Skeletal muscle satellite cell (primary cell): ENCODE measurements at regions not wholly inside any gene's neighbourhood (a gene's known extent, or its start where the extent isn't known, plus 50 kb on each side); places are given as distances from the start of the nearest gene placed in this dataset.
A peak's percentile ranks its signal among the peaks of the same experiment; 100 is the strongest.

Experiments used
- H3K27me3 ChIP-seq: 2 replicates; pipeline ENCODE4 v1.7.0; 2013; ENCODE audit warnings: low read length; ENCODE audit not compliant: control insufficient read depth, insufficient read depth
- H3K36me3 ChIP-seq: 2 replicates; pipeline ENCODE4 v1.7.0; 2013; ENCODE audit warnings: mild to moderate bottlenecking, control low read depth, low read length; ENCODE audit not compliant: insufficient read depth
- H3K4me1 ChIP-seq: 2 replicates; pipeline ENCODE4 v1.7.0; 2013; ENCODE audit warnings: low read length; ENCODE audit not compliant: control insufficient read depth, insufficient read depth
- H3K4me2 ChIP-seq: 2 replicates; pipeline ENCODE4 v1.7.0; 2013; ENCODE audit warnings: mild to moderate bottlenecking, low read length
- H3K4me3 ChIP-seq: 2 replicates; pipeline ENCODE4 v1.7.0; 2013; ENCODE audit warnings: low read length
- H3K9ac ChIP-seq: 2 replicates; pipeline ENCODE4 v1.7.0; 2013; ENCODE audit warnings: mild to moderate bottlenecking, low read depth, low read length, moderate library complexity
- H3K9me3 ChIP-seq: replicated peaks from 2 replicates; pipeline ENCODE4 v1.7.0; 2013; ENCODE audit warnings: mild to moderate bottlenecking, control low read depth, low read length

DNA sequence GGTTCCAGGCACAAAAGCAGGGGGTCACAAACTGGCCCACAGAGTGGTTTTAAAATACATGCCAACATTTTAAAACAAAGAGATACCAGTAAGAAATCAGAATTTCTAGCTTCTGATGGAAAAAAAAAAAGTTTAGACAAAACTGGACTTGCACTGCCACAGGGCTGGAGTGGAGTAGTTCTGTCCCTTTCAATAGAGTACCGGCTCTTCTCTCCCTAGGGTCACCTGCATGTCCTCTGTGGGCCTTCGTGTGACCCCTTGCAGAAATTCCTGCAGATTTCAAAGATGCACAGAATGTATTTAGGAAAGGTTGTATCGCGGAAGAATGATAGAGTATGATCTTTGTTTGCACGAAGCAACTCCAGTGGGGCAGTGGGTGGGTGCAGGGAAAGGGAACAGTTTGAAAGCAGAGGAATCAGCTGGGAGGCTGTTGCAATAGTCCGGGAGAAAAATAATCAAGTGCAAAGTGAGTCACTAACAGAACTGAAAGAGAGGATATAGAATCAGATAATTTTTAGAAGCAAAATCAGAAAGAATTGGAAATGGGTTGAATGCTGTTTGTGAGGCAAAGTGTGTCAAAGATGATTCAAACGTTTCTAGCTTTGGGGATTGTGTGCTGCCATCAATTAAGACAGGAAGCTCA is 97.3 kb upstream of the STXBP5 start:
- no peaks in the 10 kb centered on the region for H3K27me3 ChIP-seq
- peaks cover 13% of the 10 kb centered on the region for H3K4me1 ChIP-seq
- no peak overlapping the region for H3K4me2 ChIP-seq
- no peak overlapping the region for H3K9ac ChIP-seq
- no peaks in the 10 kb centered on the region for H3K9me3 ChIP-seq
- no peak overlapping the region for H3K4me3 ChIP-seq
- no peaks in the 10 kb centered on the region for H3K36me3 ChIP-seq

DNA sequence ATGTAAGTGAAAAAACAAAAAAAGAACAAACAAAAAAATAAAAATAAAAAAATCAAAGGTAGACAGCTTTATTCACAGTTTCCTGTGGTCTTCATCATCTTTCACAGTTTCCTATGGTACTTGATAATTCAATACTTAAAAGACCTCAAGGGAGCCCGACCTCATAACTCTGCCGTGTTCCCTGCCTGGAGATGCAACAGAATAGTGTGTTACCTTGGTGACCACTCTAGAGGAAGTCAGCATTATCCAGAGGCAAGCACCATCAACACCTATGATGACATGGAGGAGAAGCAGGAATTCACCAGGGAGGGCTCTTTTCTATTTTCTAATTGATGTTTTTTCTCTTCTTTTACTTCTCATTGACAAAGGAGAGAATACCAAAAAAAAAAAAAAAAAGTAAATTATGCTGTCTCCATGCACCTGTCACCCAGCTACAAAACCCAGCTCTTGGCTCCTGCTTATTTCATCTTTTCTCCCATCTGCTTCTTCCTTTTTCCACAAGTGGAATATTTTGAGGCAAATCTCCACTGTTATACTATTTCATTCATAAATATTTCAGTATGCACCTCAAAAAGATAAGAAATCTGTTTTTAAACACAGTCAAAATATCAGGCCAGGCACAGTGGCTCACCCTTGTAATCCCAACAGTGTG is 95.8 kb upstream of the STXBP5 start:
- Histone ChIP-seq H3K4me1 (peaks cover 13% of the 10 kb centered on the region), H3K4me2 (no peak overlapping the region), H3K27me3 (no peaks in the 10 kb centered on the region), H3K9ac (no peak overlapping the region), H3K36me3 (no peaks in the 10 kb centered on the region), H3K9me3 (no peaks in the 10 kb centered on the region), H3K4me3 (no peak overlapping the region)

DNA sequence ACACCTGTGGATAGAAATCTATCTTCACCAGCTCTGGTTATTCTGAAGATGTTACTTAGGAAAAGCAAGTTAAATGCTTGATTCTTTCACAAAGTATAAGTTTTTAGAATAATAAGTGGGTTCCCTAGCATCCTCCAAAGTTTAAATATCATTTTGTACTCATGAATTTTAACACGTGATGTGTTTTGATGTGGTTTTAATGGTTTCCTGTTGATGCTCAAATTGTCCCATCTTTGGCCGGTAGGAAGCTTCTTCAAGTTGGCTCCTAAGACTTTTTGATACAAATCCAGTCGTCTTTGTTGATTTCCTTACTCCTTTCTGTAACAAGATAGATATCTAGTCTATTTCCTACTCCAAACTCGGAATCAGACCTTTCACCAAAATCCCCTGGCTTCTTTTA is 94.5 kb upstream of the STXBP5 start:
- Histone ChIP-seq H3K4me3 (no peak overlapping the region), H3K4me2 (no peak overlapping the region), H3K27me3 (no peaks in the 10 kb centered on the region), H3K36me3 (no peaks in the 10 kb centered on the region), H3K4me1 (peaks cover 10% of the 10 kb centered on the region), H3K9ac (no peak overlapping the region), H3K9me3 (no peaks in the 10 kb centered on the region)

DNA sequence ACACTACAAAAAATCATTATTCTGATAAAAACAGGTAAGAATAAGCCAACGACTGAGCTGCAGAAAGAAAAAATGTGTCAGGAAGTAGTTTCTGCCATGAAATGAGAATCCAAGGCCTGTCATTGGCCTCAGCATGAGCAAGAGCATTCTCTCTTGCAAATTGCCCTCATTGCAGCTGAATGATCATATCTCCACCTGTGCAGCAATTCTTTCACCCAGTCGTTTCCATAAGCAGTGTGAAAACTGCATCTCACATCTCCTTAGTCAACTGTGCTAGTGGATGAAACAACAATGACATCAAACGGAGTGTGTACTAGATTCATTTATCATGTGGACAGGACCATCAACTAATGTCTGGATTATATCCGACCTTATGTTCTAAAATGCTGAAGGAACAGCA is 88.2 kb upstream of the STXBP5 start:
- no peaks in the 10 kb centered on the region for H3K27me3 ChIP-seq
- no peak overlapping the region for H3K9ac ChIP-seq
- no peak overlapping the region for H3K4me3 ChIP-seq
- no peaks in the 10 kb centered on the region for H3K9me3 ChIP-seq
- no peaks in the 10 kb centered on the region for H3K4me1 ChIP-seq
- H3K4me2 ChIP-seq: no peak overlapping the region
- no peaks in the 10 kb centered on the region for H3K36me3 ChIP-seq

DNA sequence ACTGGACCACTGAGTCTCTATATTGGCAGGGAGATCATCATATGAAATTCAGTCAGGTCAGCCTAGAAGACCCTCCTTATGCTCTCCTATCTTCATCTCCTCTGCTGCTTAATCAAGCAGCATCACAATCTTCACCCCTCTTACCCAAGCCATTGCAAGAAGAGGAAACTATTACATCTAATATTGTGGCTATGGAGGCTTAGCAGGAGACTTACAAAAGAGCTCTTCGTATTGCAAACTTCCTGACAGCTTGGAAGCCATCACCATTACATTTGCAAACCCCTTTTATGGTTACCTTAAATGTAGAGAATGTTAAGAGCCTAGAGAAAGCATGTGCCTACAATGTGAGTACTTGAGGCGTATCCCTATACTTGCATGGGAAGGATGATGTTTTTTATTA is 87.2 kb upstream of the STXBP5 start:
- H3K4me2 ChIP-seq: peak overlapping the region; percentile 64
- no peaks in the 10 kb centered on the region for H3K27me3 ChIP-seq
- no peak overlapping the region for H3K4me3 ChIP-seq
- H3K4me1 ChIP-seq: no peaks in the 10 kb centered on the region
- no peak overlapping the region for H3K9ac ChIP-seq
- no peaks in the 10 kb centered on the region for H3K36me3 ChIP-seq
- no peaks in the 10 kb centered on the region for H3K9me3 ChIP-seq

DNA sequence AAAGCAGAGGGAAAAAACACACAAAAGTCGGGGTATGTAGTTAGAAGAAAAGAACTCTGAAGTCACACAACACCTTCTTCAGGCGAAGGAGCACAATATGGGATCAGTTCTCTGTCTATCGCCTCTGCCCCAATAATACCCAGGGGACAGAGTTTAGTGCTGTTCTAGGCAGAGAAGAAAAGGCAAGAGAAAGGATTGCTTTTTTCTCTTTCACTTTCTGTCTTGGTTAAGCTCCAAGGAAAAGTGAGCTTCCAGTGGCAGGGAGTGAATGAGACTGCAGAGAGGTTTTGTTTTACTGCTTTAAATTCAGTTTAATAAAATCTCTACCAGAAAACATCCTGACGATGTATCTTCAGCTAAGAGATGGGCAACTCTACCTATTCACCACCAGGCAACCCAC is 86.6 kb upstream of the STXBP5 start:
- peak overlapping the region; percentile 64 for H3K4me2 ChIP-seq
- H3K9me3 ChIP-seq: no peaks in the 10 kb centered on the region
- H3K4me3 ChIP-seq: no peak overlapping the region
- no peaks in the 10 kb centered on the region for H3K27me3 ChIP-seq
- no peaks in the 10 kb centered on the region for H3K36me3 ChIP-seq
- H3K4me1 ChIP-seq: no peaks in the 10 kb centered on the region
- peak overlapping the region; percentile 20 for H3K9ac ChIP-seq

DNA sequence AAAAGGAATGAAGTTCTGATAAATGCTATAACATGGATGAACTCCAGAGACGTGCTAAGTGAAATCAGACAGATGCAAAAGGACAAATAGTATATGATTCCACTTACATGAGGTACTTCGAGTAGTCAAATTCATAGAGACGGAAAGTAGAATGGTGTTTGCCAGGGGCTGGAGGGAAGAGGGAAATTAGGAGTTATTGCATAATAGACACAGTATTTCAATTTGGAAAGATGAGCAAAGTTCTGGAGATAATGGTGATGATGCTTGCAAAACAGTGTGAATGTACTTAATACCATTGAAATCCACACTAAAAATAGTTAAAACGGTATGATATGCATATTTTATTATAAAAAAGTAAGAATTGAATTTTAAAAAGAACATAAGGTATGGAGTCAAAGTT is 84.9 kb upstream of the STXBP5 start:
- no peaks in the 10 kb centered on the region for H3K27me3 ChIP-seq
- H3K9me3 ChIP-seq: no peaks in the 10 kb centered on the region
- no peaks in the 10 kb centered on the region for H3K4me1 ChIP-seq
- H3K4me2 ChIP-seq: no peak overlapping the region
- no peaks in the 10 kb centered on the region for H3K36me3 ChIP-seq
- no peak overlapping the region for H3K9ac ChIP-seq
- no peak overlapping the region for H3K4me3 ChIP-seq

DNA sequence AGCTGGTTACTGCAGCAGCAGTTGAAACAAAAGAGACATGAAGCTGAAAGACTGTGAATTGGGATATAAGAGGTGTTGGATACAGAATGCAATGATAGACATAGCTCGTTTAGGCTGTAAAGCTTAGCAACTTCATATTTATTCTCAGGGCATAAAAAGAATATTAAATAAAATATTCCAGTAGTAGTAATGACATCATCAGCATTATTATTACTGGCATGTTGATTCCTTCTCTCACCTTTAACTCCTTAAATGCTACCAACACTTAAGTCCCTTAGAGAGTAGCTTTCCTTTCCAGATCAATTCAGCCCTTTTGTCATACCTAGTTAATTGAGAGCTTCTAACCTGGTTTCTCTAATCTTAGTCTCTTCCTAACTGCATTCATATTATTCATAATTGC is 81.4 kb upstream of the STXBP5 start:
- H3K4me1 ChIP-seq: peaks cover 7% of the 10 kb centered on the region
- no peak overlapping the region for H3K4me2 ChIP-seq
- no peaks in the 10 kb centered on the region for H3K27me3 ChIP-seq
- no peaks in the 10 kb centered on the region for H3K9me3 ChIP-seq
- no peaks in the 10 kb centered on the region for H3K36me3 ChIP-seq
- H3K4me3 ChIP-seq: no peak overlapping the region
- no peak overlapping the region for H3K9ac ChIP-seq

DNA sequence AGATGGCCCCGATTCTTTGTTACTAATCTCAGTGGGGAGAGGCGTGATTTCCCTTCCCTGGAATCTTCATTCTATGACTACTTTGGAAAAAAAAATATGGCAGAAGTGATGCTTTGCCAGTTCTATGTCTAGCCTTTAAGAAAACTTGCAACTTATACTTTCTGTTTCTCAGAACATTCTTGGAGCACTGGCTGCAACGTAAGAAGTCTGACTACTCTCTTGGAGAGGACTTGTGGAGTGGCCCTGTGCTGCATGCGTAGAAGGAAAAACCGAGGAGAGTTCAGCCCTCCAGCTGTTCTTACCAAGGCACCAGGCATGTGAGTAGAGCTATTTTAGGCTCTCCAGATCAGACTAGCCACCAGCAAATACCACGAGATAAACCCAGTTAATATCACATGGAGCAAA is 77.6 kb upstream of the STXBP5 start:
- peaks cover 11% of the 10 kb centered on the region for H3K4me1 ChIP-seq
- no peaks in the 10 kb centered on the region for H3K36me3 ChIP-seq
- H3K4me3 ChIP-seq: no peak overlapping the region
- H3K4me2 ChIP-seq: no peak overlapping the region
- no peaks in the 10 kb centered on the region for H3K9me3 ChIP-seq
- no peaks in the 10 kb centered on the region for H3K27me3 ChIP-seq
- H3K9ac ChIP-seq: no peak overlapping the region

DNA sequence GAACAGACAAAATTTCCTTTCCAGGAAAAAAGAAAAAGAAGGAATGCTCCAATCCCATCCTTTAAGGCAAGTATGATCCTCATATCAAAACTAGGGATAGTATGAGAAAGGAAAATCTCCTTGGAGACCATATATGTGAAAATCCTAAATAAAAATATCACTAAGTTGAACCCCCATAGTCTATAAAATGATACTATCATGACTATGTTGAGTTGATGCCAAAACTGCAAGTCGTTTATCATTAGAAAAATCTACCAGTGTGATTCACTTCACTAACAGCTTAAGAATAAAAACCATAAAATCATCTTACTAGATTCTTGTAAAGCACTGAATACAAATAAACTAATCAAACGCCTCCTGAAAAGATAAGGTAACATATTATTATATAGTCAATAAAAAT is 76.6 kb upstream of the STXBP5 start:
- Histone ChIP-seq H3K4me2 (peak overlapping the region; percentile 55), H3K36me3 (no peaks in the 10 kb centered on the region), H3K9ac (no peak overlapping the region), H3K9me3 (no peaks in the 10 kb centered on the region), H3K27me3 (no peaks in the 10 kb centered on the region), H3K4me1 (peaks cover 12% of the 10 kb centered on the region), H3K4me3 (peak overlapping the region; percentile 1)

DNA sequence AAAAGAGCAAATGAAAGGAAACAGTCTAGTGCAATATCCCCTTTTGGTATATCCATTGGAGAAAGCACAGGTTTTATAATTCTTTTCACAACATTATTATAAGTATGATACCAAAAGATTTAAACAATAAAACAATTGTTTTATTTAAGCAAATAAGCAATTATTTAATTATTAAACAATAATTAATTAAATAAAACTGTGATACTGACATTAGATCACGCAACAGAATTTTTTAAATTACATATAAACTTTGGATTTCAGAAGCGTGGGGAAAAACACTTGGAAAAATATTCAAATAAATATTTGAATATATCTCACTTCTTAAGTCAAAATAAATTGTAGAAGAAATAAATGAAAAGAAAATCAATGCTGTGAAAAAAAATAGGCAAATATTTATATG is 76.2 kb upstream of the STXBP5 start:
- H3K9ac ChIP-seq: no peak overlapping the region

DNA sequence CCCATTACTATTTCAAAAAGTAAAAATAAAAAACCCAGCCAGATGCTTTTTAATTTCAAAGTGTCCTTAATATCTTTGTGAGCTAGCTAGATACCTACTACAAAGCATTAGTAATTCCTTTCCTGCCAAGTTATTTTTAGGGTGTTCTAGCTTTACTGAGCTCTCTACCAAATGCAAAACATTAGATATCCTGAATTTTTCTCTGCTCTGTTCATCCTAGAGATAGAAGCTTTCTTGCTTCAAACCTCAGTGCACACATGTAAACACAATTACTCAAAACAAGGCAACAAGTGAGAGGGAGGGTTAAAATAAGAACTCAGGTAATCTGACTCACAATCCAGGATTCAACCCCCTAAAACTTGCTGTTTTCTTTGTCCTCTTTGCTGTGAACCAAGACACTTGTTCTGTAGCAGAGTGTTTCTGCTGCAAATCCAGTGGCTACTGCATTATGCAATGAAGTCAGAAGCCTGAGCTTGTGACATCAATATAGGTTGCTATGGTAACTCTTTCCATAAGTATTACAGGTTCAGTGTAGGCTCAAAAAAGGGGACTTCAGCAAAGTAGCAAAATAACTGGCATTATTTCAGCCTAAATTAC is 72.6 kb upstream of the STXBP5 start:
- Histone ChIP-seq H3K9me3 (no peaks in the 10 kb centered on the region), H3K4me1 (peaks cover 18% of the 10 kb centered on the region), H3K36me3 (no peaks in the 10 kb centered on the region), H3K27me3 (no peaks in the 10 kb centered on the region), H3K9ac (no peak overlapping the region), H3K4me3 (no peak overlapping the region), H3K4me2 (no peak overlapping the region)

More for the DNA sequence above, 76.2 kb upstream of the STXBP5 start:
- H3K4me2 ChIP-seq: no peak overlapping the region
- no peak overlapping the region for H3K4me3 ChIP-seq
- H3K27me3 ChIP-seq: no peaks in the 10 kb centered on the region
- no peaks in the 10 kb centered on the region for H3K36me3 ChIP-seq
- peaks cover 12% of the 10 kb centered on the region for H3K4me1 ChIP-seq
- no peaks in the 10 kb centered on the region for H3K9me3 ChIP-seq
